Thoracic aorta (tissue), 2 donors: ENCODE measurements at regions not wholly inside any gene's neighbourhood (a gene's known extent, or its start where the extent isn't known, plus 50 kb on each side); places are given as distances from the start of the nearest gene placed in this dataset.

Experiments used
- ATAC-seq: fragments of 150-250 bp; one replicate; pipeline ENCODE4 v1.8.0; 2017; ENCODE audit warnings: low read depth; ENCODE audit not compliant: insufficient number of reproducible peaks, low FRiP score
- DNase-seq: peaks from one replicate; pipeline ENCODE4 v3.0.0-alpha.2; 2020; ENCODE audit warnings: low spot score
- H3K27ac ChIP-seq, 2 donors: fragments of 200-600 bp; sonication (generic); 1 replicate in 1 of 2; 2 replicates in 1 of 2; pipeline ENCODE4 v1.5.1; 2016; ENCODE audit warnings: mild to moderate bottlenecking in 2 of 2, moderate library complexity in 2 of 2
- H3K27me3 ChIP-seq: fragments of 200-600 bp; sonication (generic); replicated peaks from 2 replicates; pipeline ENCODE4 v1.6.0; 2016; ENCODE audit warnings: mild to moderate bottlenecking; ENCODE audit not compliant: insufficient read depth
- H3K36me3 ChIP-seq: fragments of 200-600 bp; sonication (generic); one replicate; pipeline ENCODE4 v1.5.1; 2016
- H3K4me1 ChIP-seq, 2 donors: fragments of 200-600 bp; sonication (generic); 1 replicate in 1 of 2; 2 replicates in 1 of 2; pipeline versions ENCODE4 v1.5.1 to v1.6.0; 2016; ENCODE audit warnings: low read depth in 2 of 2, mild to moderate bottlenecking in 1 of 2; ENCODE audit not compliant: control insufficient read depth in 1 of 2
- H3K4me3 ChIP-seq: fragments of 200-600 bp; sonication (generic); 2 replicates; pipeline ENCODE4 v1.5.1; 2016; ENCODE audit warnings: mild to moderate bottlenecking
- H3K9me3 ChIP-seq: fragments of 200-600 bp; sonication (generic); 2 replicates; pipeline ENCODE4 v1.5.1; 2016
- CTCF ChIP-seq: fragments of 200-600 bp; sonication (generic); IDR thresholded peaks from one replicate; pipeline ENCODE4 v1.5.1; 2019; ENCODE audit warnings: antibody characterized with exemption

- no peak overlapping the region for H3K4me3 ChIP-seq
- H3K4me1 ChIP-seq = no peaks in the 10 kb centered on the region
- no peaks in the 10 kb centered on the region for H3K27me3 ChIP-seq
- H3K27ac ChIP-seq = no peak overlapping the region
- ATAC-seq (no peak), DNase-seq (no peak)
- TF ChIP-seq CTCF = no peak
- no peaks in the 10 kb centered on the region for H3K9me3 ChIP-seq
- H3K36me3 ChIP-seq = no peaks in the 10 kb centered on the region
Observed at GRCh38 chr15:100781961-100782530, 97.6 kb upstream of the ALDH1A3 start.

- no peak overlapping the region for H3K27ac ChIP-seq
- no peaks in the 10 kb centered on the region for H3K36me3 ChIP-seq
- no peak overlapping the region for H3K4me3 ChIP-seq
- TF ChIP-seq CTCF = no peak
- ATAC-seq (no peak), DNase-seq (no peak)
- no peaks in the 10 kb centered on the region for H3K4me1 ChIP-seq
- no peaks in the 10 kb centered on the region for H3K9me3 ChIP-seq
- no peaks in the 10 kb centered on the region for H3K27me3 ChIP-seq
Observed at GRCh38 chr15:100783291-100783690, 96.3 kb upstream of the ALDH1A3 start.

- H3K36me3 ChIP-seq = no peaks in the 10 kb centered on the region
- no peak overlapping the region for H3K4me3 ChIP-seq
- H3K27me3 ChIP-seq = no peaks in the 10 kb centered on the region
- no peak for TF ChIP-seq CTCF
- no peak overlapping the region for H3K27ac ChIP-seq
- DNase-seq (no peak), ATAC-seq (no peak)
- H3K9me3 ChIP-seq = no peaks in the 10 kb centered on the region
- H3K4me1 ChIP-seq = no peaks in the 10 kb centered on the region
Observed at GRCh38 chr15:100783760-100784492, 95.7 kb upstream of the ALDH1A3 start.

GRCh38 chr15:100784493-100785180, 95.0 kb upstream of the ALDH1A3 start:
- TF ChIP-seq CTCF = no peak
- H3K27me3 ChIP-seq = no peaks in the 10 kb centered on the region
- no peaks in the 10 kb centered on the region for H3K36me3 ChIP-seq
- no peak overlapping the region for H3K4me3 ChIP-seq
- ATAC-seq (no peak), DNase-seq (no peak)
- H3K27ac ChIP-seq = no peak overlapping the region
- no peaks in the 10 kb centered on the region for H3K4me1 ChIP-seq
- no peaks in the 10 kb centered on the region for H3K9me3 ChIP-seq
